Naive thymus-derived CD4-positive, alpha-beta T cell (primary cell): ENCODE measurements at regions not wholly inside any gene's neighbourhood (a gene's known extent, or its start where the extent isn't known, plus 50 kb on each side); places are given as distances from the start of the nearest gene placed in this dataset.

ENCODE experiments used
- ATAC-seq: fragments of 150-1000 bp; cut with Tn5 transposase; 2 replicates; pipeline ENCODE4 v1.10.0; 2021; ENCODE audit warnings: mild to moderate bottlenecking, moderate library complexity
- CTCF ChIA-PET: fragments of 350-600 bp; sonication (Branson Sonifier 250); formaldehyde crosslinking; loops from one replicate; lab custom pipeline; 2021; ENCODE audit warnings: antibody characterized with exemption; lab: Charles Lee
- POLR2A ChIA-PET: fragments of 350-600 bp; sonication (Branson Sonifier 250); formaldehyde crosslinking; loops from one replicate; lab custom pipeline; 2021; ENCODE audit warnings: antibody characterized with exemption, inconsistent platforms; lab: Charles Lee
- DNase-seq, 9 donors: peaks; one replicate each; pipeline versions ENCODE4 v3.0.0 to v3.0.0-alpha.2; 2020 to 2022; ENCODE audit warnings: mixed read lengths in 1 of 9
- H3K27ac ChIP-seq: one replicate; pipeline ENCODE4 v1.7.0; 2013; ENCODE audit warnings: mild to moderate bottlenecking, low read depth, low read length, moderate library complexity
- H3K27me3 ChIP-seq, 2 donors: one replicate each; pipeline ENCODE4 v1.7.0; 2013; ENCODE audit warnings: low read length in 2 of 2, mild to moderate bottlenecking in 2 of 2, moderate library complexity in 2 of 2; ENCODE audit not compliant: control insufficient read depth in 2 of 2, insufficient read depth in 2 of 2
- H3K36me3 ChIP-seq, 3 experiments: 1 replicate in 2 of 3; 2 replicates in 1 of 3; pipeline ENCODE4 v1.7.0; 2013; ENCODE audit warnings: low read length in 3 of 3, mild to moderate bottlenecking in 3 of 3, moderate library complexity in 1 of 3; ENCODE audit not compliant: insufficient read depth in 3 of 3, control insufficient read depth in 2 of 3
- H3K4me1 ChIP-seq, 2 donors: one replicate each; pipeline ENCODE4 v1.7.0; 2013; ENCODE audit warnings: low read length in 2 of 2, mild to moderate bottlenecking in 2 of 2, moderate library complexity in 1 of 2; ENCODE audit not compliant: control insufficient read depth in 2 of 2, insufficient read depth in 2 of 2
- H3K4me3 ChIP-seq: 2 replicates; pipeline ENCODE4 v1.7.0; 2013; ENCODE audit warnings: mild to moderate bottlenecking, low read length
- H3K9me3 ChIP-seq, 3 experiments: 1 replicate in 2 of 3; 2 replicates in 1 of 3; pipeline ENCODE4 v1.7.0; 2013; ENCODE audit warnings: low read length in 3 of 3; ENCODE audit not compliant: control insufficient read depth in 2 of 3
- H3K27ac Mint-ChIP-seq, 9 donors: one replicate each; pipeline ENCODE4 v1.8.0; 2020 to 2022; ENCODE audit warnings: mixed read lengths in 9 of 9, mild to moderate bottlenecking in 8 of 9, moderate library complexity in 5 of 9, inconsistent platforms in 2 of 9
- H3K27me3 Mint-ChIP-seq, 5 donors: one replicate each; pipeline ENCODE4 v1.8.0; 2021 to 2022; ENCODE audit warnings: mixed read lengths in 5 of 5, mild to moderate bottlenecking in 1 of 5
- H3K36me3 Mint-ChIP-seq, 5 donors: one replicate each; pipeline ENCODE4 v1.8.0; 2020 to 2022; ENCODE audit warnings: mixed read lengths in 5 of 5, mild to moderate bottlenecking in 3 of 5, inconsistent platforms in 1 of 5
- H3K4me1 Mint-ChIP-seq, 7 donors: one replicate each; pipeline ENCODE4 v1.8.0; 2020 to 2022; ENCODE audit warnings: mixed read lengths in 7 of 7, mild to moderate bottlenecking in 3 of 7, inconsistent platforms in 1 of 7
- H3K4me3 Mint-ChIP-seq, 10 donors: one replicate each; pipeline ENCODE4 v1.8.0; 2020 to 2022; ENCODE audit warnings: mild to moderate bottlenecking in 10 of 10, mixed read lengths in 10 of 10, moderate library complexity in 6 of 10, inconsistent platforms in 2 of 10
- H3K9me3 Mint-ChIP-seq, 11 donors: one replicate each; pipeline ENCODE4 v1.8.0; 2020 to 2022; ENCODE audit warnings: mixed read lengths in 11 of 11, mild to moderate bottlenecking in 4 of 11, inconsistent platforms in 1 of 11, moderate library complexity in 1 of 11
- intact Hi-C, 2 donors: fragments of 100-400 bp; cut with micrococcal nuclease; formaldehyde crosslinking; loops; one replicate each; pipeline ENCODE4 v1.15.1; 2023

DNA sequence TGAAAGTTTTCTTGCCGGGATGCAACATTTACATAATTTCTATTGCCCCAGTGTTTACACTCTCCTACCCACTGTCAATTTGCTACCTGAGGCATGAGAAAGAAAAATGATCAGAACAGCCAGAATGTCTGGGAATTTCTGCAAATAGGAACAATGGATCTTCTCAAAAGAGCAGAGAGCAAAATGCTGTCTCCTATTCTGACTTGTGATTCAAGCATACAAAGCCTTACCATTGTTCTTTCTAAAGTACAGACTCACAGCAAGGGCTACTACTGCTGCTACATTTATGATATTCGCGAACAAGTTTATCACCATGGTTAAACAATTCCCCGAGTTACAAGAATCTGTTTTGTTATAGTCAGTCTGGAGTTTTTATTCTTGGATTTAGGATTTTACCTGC, 329.9 kb upstream of the CELF2 start:
- no peak overlapping the region for H3K27ac Mint-ChIP-seq
- peaks cover 0 to 38% (median 18%) of the 10 kb centered on the region in 5 donors for H3K27me3 Mint-ChIP-seq
- Histone ChIP-seq H3K36me3 (no peaks in the 10 kb centered on the region), H3K9me3 (no peaks in the 10 kb centered on the region), H3K27me3 (no peaks in the 10 kb centered on the region), H3K4me3 (no peak overlapping the region), H3K27ac (no peak overlapping the region), H3K4me1 (no peaks in the 10 kb centered on the region)
- H3K4me3 Mint-ChIP-seq: no peak overlapping the region
- ATAC-seq: no peak
- intact Hi-C loops: no loop called here
- POLR2A ChIA-PET: no interaction called here
- CTCF ChIA-PET: no interaction called here
- H3K4me1 Mint-ChIP-seq: no peaks in the 10 kb centered on the region
- peaks cover 0 to 12% (median 1%) of the 10 kb centered on the region in 11 donors for H3K9me3 Mint-ChIP-seq
- no peak for DNase-seq
- H3K36me3 Mint-ChIP-seq: no peaks in the 10 kb centered on the region

DNA sequence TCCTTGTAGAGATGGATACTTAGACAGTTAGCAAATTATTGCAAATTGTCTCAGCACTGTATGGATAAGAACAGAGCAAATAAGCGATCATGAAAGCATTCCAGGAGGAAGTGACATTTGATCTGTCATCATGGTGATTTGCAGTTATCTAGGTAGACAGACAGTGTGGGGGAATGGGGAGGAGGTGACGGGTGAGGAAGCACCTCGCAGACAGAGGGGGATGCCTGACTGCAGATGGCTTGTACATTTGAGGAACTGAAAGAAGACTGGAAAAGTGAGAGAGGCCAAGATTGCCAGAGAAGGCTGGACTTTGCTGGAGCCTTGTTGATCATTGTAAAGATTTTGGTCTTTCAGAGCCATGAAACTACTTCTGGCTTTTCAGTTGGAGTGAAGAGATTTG, 318.2 kb upstream of the CELF2 start:
- Mint-ChIP-seq H3K4me3 (no peak overlapping the region), H3K36me3 (peaks cover 0 to 5% (median 0%) of the 10 kb centered on the region in 5 donors), H3K9me3 (peaks cover 0 to 8% (median 0%) of the 10 kb centered on the region in 11 donors), H3K27me3 (peaks cover 0 to 25% (median 13%) of the 10 kb centered on the region in 5 donors), H3K4me1 (peaks cover 0 to 2% (median 0%) of the 10 kb centered on the region in 7 donors), H3K27ac (no peak overlapping the region)
- no peaks in the 10 kb centered on the region for H3K36me3 ChIP-seq
- no peaks in the 10 kb centered on the region for H3K9me3 ChIP-seq
- H3K4me3 ChIP-seq: no peak overlapping the region
- H3K27me3 ChIP-seq: no peaks in the 10 kb centered on the region
- POLR2A ChIA-PET: no interaction called here
- no peaks in the 10 kb centered on the region for H3K4me1 ChIP-seq
- intact Hi-C loops: no loop called here
- CTCF ChIA-PET: no interaction called here
- H3K27ac ChIP-seq: no peak overlapping the region
- ATAC-seq (peak; percentile 49), DNase-seq (no peak)

- CTCF ChIA-PET: no interaction called here
- POLR2A ChIA-PET: no interaction called here
- H3K9me3 ChIP-seq: no peaks in the 10 kb centered on the region
- DNase-seq: no peak
- no peaks in the 10 kb centered on the region for H3K4me1 ChIP-seq
- ATAC-seq: no peak
- H3K27ac ChIP-seq: no peak overlapping the region
- H3K27ac Mint-ChIP-seq: no peak overlapping the region
- H3K4me3 ChIP-seq: no peak overlapping the region
- intact Hi-C loops: no loop called here
- H3K4me3 Mint-ChIP-seq: no peak overlapping the region
- peaks cover 0 to 5% (median 0%) of the 10 kb centered on the region in 5 donors for H3K36me3 Mint-ChIP-seq
- no peaks in the 10 kb centered on the region for H3K27me3 ChIP-seq
- H3K27me3 Mint-ChIP-seq: peaks cover 0 to 25% (median 13%) of the 10 kb centered on the region in 5 donors
- peaks cover 0 to 8% (median 0%) of the 10 kb centered on the region in 11 donors for H3K9me3 Mint-ChIP-seq
- H3K36me3 ChIP-seq: no peaks in the 10 kb centered on the region
- peaks cover 0 to 2% (median 0%) of the 10 kb centered on the region in 7 donors for H3K4me1 Mint-ChIP-seq
Observed at GRCh38 chr10:10701084-10701611, 316.5 kb upstream of the CELF2 start.

- Mint-ChIP-seq H3K9me3 (peaks cover 0 to 1% (median 0%) of the 10 kb centered on the region in 11 donors), H3K27me3 (peaks cover 0 to 20% (median 7%) of the 10 kb centered on the region in 5 donors), H3K27ac (no peak overlapping the region), H3K4me3 (no peak overlapping the region), H3K36me3 (peaks cover 0 to under 1% (median 0%) of the 10 kb centered on the region in 5 donors), H3K4me1 (peaks cover 0 to 2% (median 0%) of the 10 kb centered on the region in 7 donors)
- ChIA-PET POLR2A (no interaction called here), CTCF (no interaction called here)
- Histone ChIP-seq H3K27me3 (no peaks in the 10 kb centered on the region), H3K36me3 (no peaks in the 10 kb centered on the region), H3K4me1 (no peaks in the 10 kb centered on the region), H3K4me3 (no peak overlapping the region), H3K27ac (no peak overlapping the region), H3K9me3 (no peaks in the 10 kb centered on the region)
- ATAC-seq: no peak
- intact Hi-C loops: no loop called here
- DNase-seq: no peak
Observed at GRCh38 chr10:10702211-10702610, 315.5 kb upstream of the CELF2 start.

DNA sequence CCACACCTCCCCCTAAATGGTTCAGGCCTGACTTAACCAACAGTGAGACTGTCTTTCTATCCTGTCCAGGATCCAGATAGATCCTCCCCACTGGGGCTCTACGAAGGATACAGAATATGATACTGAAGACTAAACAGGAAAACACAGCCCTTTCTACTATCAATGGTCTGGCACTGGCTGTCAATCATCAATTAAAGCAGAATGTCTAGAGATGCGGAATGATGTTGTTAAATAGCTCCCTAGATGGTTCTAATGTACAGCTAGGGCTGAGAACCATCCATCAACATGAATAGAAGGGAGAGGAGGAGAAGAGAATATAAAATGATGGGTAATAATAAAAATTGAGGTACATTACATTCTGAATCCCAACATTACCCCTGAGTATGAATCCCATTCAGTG, 314.3 kb upstream of the CELF2 start:
- Mint-ChIP-seq H3K27ac (no peak overlapping the region), H3K36me3 (no peaks in the 10 kb centered on the region), H3K9me3 (no peaks in the 10 kb centered on the region), H3K4me1 (peaks cover 0 to 2% (median 0%) of the 10 kb centered on the region in 7 donors), H3K27me3 (peaks cover 0 to 19% (median 5%) of the 10 kb centered on the region in 5 donors), H3K4me3 (no peak overlapping the region)
- Histone ChIP-seq H3K4me1 (no peaks in the 10 kb centered on the region), H3K27me3 (no peaks in the 10 kb centered on the region), H3K27ac (no peak overlapping the region), H3K9me3 (no peaks in the 10 kb centered on the region), H3K4me3 (no peak overlapping the region), H3K36me3 (no peaks in the 10 kb centered on the region)
- no peak for DNase-seq
- ATAC-seq: no peak
- intact Hi-C loops: no loop called here
- POLR2A ChIA-PET: no interaction called here
- CTCF ChIA-PET: no interaction called here

- CTCF ChIA-PET: no interaction called here
- Mint-ChIP-seq H3K9me3 (peaks cover 0 to 9% (median 0%) of the 10 kb centered on the region in 11 donors), H3K27me3 (peaks cover 0 to 16% (median 9%) of the 10 kb centered on the region in 5 donors), H3K4me3 (no peak overlapping the region), H3K27ac (no peak overlapping the region), H3K36me3 (peaks cover 0 to 6% (median 0%) of the 10 kb centered on the region in 5 donors), H3K4me1 (no peaks in the 10 kb centered on the region)
- no peaks in the 10 kb centered on the region for H3K9me3 ChIP-seq
- no peaks in the 10 kb centered on the region for H3K4me1 ChIP-seq
- DNase-seq (no peak), ATAC-seq (no peak)
- POLR2A ChIA-PET: no interaction called here
- intact Hi-C loops: no loop called here
- no peak overlapping the region for H3K4me3 ChIP-seq
- H3K27me3 ChIP-seq: no peaks in the 10 kb centered on the region
- no peaks in the 10 kb centered on the region for H3K36me3 ChIP-seq
- no peak overlapping the region for H3K27ac ChIP-seq
Observed at GRCh38 chr10:10712155-10712704, 305.4 kb upstream of the CELF2 start.

DNA sequence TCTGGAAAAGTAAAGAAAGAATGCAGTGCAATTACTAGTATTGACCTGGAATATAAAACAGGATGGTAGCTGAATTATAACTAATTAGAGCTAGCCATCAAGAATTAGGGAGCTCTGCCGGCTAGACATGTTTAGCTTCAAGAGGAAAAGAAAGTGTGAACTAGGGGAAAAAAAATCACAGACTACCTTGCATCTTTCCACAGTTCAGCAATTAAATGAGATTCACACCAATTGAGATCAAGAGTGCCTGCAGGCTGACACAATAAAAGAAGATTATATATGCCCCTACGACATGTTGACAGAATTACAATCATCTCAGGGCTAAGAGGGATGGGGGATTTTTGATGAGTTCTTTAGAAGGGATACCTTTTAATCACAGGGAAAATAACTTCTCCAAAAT, 303.3 kb upstream of the CELF2 start:
- no peaks in the 10 kb centered on the region for H3K4me1 Mint-ChIP-seq

More for the DNA sequence above, 303.3 kb upstream of the CELF2 start:
- no peaks in the 10 kb centered on the region for H3K27me3 ChIP-seq
- no peak overlapping the region for H3K4me3 ChIP-seq
- no peak for ATAC-seq
- H3K27me3 Mint-ChIP-seq: peaks cover 0 to 16% (median 9%) of the 10 kb centered on the region in 5 donors
- no peaks in the 10 kb centered on the region for H3K9me3 ChIP-seq
- peaks cover 0 to 9% (median 0%) of the 10 kb centered on the region in 11 donors for H3K9me3 Mint-ChIP-seq
- ChIA-PET CTCF (no interaction called here), POLR2A (no interaction called here)
- peaks cover 0 to 6% (median 0%) of the 10 kb centered on the region in 5 donors for H3K36me3 Mint-ChIP-seq
- no peak overlapping the region for H3K4me3 Mint-ChIP-seq
- H3K27ac ChIP-seq: no peak overlapping the region
- no peak for DNase-seq
- intact Hi-C loops: no loop called here
- no peak overlapping the region for H3K27ac Mint-ChIP-seq
- H3K4me1 ChIP-seq: no peaks in the 10 kb centered on the region
- no peaks in the 10 kb centered on the region for H3K36me3 ChIP-seq
